Colonic mucosa (tissue), 4 donors: ENCODE measurements at regions not wholly inside any gene's neighbourhood (a gene's known extent, or its start where the extent isn't known, plus 50 kb on each side); places are given as distances from the start of the nearest gene placed in this dataset.

Experiments used
- DNase-seq: peaks from one replicate; pipeline ENCODE4 v3.0.0-alpha.2; 2020
- H3K27ac ChIP-seq: fragments of 200-600 bp; one replicate; pipeline ENCODE4 v1.8.0; 2021
- H3K27me3 ChIP-seq: fragments of 200-600 bp; one replicate; pipeline ENCODE4 v1.8.0; 2021
- H3K36me3 ChIP-seq: fragments of 200-600 bp; one replicate; pipeline ENCODE4 v1.8.0; 2021
- H3K4me1 ChIP-seq: fragments of 200-600 bp; one replicate; pipeline ENCODE4 v1.8.0; 2021; ENCODE audit warnings: mild to moderate bottlenecking
- H3K4me3 ChIP-seq: fragments of 200-600 bp; one replicate; pipeline ENCODE4 v1.8.0; 2021
- H3K9ac ChIP-seq, 2 donors: one replicate each; pipeline ENCODE4 v1.7.0; 2013; ENCODE audit warnings: control low read depth in 2 of 2, low read depth in 2 of 2, low read length in 2 of 2
- H3K9me3 ChIP-seq: fragments of 200-600 bp; one replicate; pipeline ENCODE4 v1.8.0; 2021
- CTCF ChIP-seq: fragments of 200-600 bp; IDR thresholded peaks from one replicate; pipeline ENCODE4 v1.8.0; 2022; ENCODE audit warnings: antibody characterized with exemption, mild to moderate bottlenecking
- intact Hi-C: fragments of 100-400 bp; cut with DNase I; formaldehyde crosslinking; loops from one replicate; pipeline ENCODE4 v1.14.1; 2022
- donor health status: healthy.
- donor health status: DM: no; HTN: no; CAD: no.
- donor health status: DM: no; HTN: no; CAD: no.

- no peak for TF ChIP-seq CTCF
- H3K4me1 ChIP-seq, result no peaks in the 10 kb centered on the region
- H3K4me3 ChIP-seq, result no peak overlapping the region
- no peak for DNase-seq
- peaks cover 13% of the 10 kb centered on the region for H3K27me3 ChIP-seq
- intact Hi-C loops, result no loop called here
- H3K9me3 ChIP-seq, result no peaks in the 10 kb centered on the region
- no peak overlapping the region for H3K9ac ChIP-seq
- no peak overlapping the region for H3K27ac ChIP-seq
- H3K36me3 ChIP-seq, result no peaks in the 10 kb centered on the region
Measured at GRCh38 chrX:139199933-139200332, 330.6 kb upstream of the F9 start.

- intact Hi-C loops, result no loop called here
- Histone ChIP-seq H3K4me1 (no peaks in the 10 kb centered on the region), H3K27ac (no peak overlapping the region), H3K4me3 (no peak overlapping the region), H3K9ac (no peak overlapping the region), H3K36me3 (no peaks in the 10 kb centered on the region), H3K9me3 (no peaks in the 10 kb centered on the region), H3K27me3 (peaks cover 4% of the 10 kb centered on the region)
- no peak for TF ChIP-seq CTCF
- DNase-seq, result no peak
Measured at GRCh38 chrX:139198936-139199335, 331.6 kb upstream of the F9 start.

GRCh38 chrX:139196890-139197289 lies 333.6 kb upstream of the F9 start:
- intact Hi-C loops, result no loop called here
- Histone ChIP-seq H3K4me1 (no peaks in the 10 kb centered on the region), H3K9me3 (no peaks in the 10 kb centered on the region), H3K27me3 (no peaks in the 10 kb centered on the region), H3K4me3 (no peak overlapping the region), H3K9ac (no peak overlapping the region), H3K36me3 (no peaks in the 10 kb centered on the region), H3K27ac (no peak overlapping the region)
- DNase-seq, result no peak
- TF ChIP-seq CTCF, result no peak

GRCh38 chrX:139194571-139195280 lies 335.8 kb upstream of the F9 start:
- no peak for DNase-seq
- no peak overlapping the region for H3K27ac ChIP-seq

GRCh38 chrX:139192386-139192961 lies 338.1 kb upstream of the F9 start:
- H3K27ac ChIP-seq, result no peak overlapping the region
- H3K27me3 ChIP-seq, result no peaks in the 10 kb centered on the region
- intact Hi-C loops, result no loop called here
- no peaks in the 10 kb centered on the region for H3K9me3 ChIP-seq
- TF ChIP-seq CTCF, result no peak
- no peak overlapping the region for H3K4me3 ChIP-seq
- H3K9ac ChIP-seq, result no peak overlapping the region
- H3K4me1 ChIP-seq, result no peaks in the 10 kb centered on the region
- no peak for DNase-seq
- H3K36me3 ChIP-seq, result no peaks in the 10 kb centered on the region

More at GRCh38 chrX:139194571-139195280, 335.8 kb upstream of the F9 start:
- Histone ChIP-seq H3K27me3 (no peaks in the 10 kb centered on the region), H3K4me3 (peak overlapping the region; percentile 23), H3K9ac (no peak overlapping the region), H3K4me1 (no peaks in the 10 kb centered on the region), H3K9me3 (no peaks in the 10 kb centered on the region), H3K36me3 (no peaks in the 10 kb centered on the region)
- no peak for TF ChIP-seq CTCF
- intact Hi-C loops, result no loop called here
